ENCODE measurements at regions not wholly inside any gene's neighbourhood (a gene's known extent, or its start where the extent isn't known, plus 50 kb on each side); places are given as distances from the start of the nearest gene placed in this dataset.

DNA sequence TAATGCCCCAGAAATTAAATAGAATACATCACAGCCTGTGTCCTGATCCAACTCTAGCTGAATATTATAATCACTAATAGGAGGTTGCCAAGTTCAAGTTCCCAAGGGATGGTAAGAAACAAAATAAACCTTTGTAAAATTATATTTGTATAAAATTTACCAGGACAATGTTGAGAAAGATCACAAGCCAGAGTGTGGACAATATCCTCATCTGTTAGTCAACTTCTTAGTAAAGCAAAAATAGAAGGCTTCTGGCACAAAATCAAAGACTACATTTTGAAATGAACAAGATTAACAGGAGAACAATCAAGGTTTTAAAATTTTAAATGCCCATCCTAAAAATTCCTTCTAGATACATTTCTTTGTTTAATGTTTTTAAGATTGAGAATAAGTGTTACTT lies 290.4 kb upstream of the HSF2 start:
- intact Hi-C loops (cut with DNase I; ENCODE audit: low total_unique reads): no loop called here
- in situ Hi-C loops (cut with MboI; ENCODE audit: low pct_ligation_motif_present in 1 of 4, low pct_unique_long_range_greater_than_20kb in 1 of 4, low sequenced_read_pairs in 3 of 4): no loop called here
- Histone ChIP-seq H3K4me3 (no peak overlapping the region), H3K9me3 (no peaks in the 10 kb centered on the region), H3K36me3 (no peaks in the 10 kb centered on the region), H3K27ac (no peak overlapping the region), H3K27me3 (no peaks in the 10 kb centered on the region), H3K4me1 (no peaks in the 10 kb centered on the region)
- TF ChIP-seq, protein P1, sequence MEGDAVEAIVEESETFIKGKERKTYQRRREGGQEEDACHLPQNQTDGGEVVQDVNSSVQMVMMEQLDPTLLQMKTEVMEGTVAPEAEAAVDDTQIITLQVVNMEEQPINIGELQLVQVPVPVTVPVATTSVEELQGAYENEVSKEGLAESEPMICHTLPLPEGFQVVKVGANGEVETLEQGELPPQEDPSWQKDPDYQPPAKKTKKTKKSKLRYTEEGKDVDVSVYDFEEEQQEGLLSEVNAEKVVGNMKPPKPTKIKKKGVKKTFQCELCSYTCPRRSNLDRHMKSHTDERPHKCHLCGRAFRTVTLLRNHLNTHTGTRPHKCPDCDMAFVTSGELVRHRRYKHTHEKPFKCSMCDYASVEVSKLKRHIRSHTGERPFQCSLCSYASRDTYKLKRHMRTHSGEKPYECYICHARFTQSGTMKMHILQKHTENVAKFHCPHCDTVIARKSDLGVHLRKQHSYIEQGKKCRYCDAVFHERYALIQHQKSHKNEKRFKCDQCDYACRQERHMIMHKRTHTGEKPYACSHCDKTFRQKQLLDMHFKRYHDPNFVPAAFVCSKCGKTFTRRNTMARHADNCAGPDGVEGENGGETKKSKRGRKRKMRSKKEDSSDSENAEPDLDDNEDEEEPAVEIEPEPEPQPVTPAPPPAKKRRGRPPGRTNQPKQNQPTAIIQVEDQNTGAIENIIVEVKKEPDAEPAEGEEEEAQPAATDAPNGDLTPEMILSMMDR (IDR thresholded peaks at IDR 0.05): no peak
- TF ChIP-seq POLR2A (IDR thresholded peaks at IDR 0.05): no peak
- DNase-seq: no peak

DNA sequence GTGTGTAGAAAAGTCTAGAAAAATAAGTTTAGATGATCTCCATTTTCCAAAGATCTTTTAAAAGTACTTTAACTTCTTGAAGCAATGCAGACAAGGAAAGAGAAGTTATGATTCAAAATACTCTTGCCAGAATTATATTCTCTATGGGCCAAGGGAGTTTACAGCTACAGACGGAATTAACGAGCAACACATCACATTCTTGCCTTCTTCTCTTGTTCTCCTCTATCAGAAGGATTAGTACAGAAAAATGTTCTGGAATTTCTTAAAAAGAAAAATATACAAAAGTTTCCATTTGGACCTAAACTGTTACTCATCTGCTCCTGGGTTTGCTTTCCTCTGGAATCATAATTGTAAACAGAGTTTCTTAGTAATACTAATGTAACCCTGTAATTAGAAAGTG lies 284.7 kb upstream of the HSF2 start:
- no peak for DNase-seq
- intact Hi-C loops (cut with DNase I; ENCODE audit: low total_unique reads) (no loop called here), in situ Hi-C loops (cut with MboI; ENCODE audit: low pct_ligation_motif_present in 1 of 4, low pct_unique_long_range_greater_than_20kb in 1 of 4, low sequenced_read_pairs in 3 of 4) (no loop called here)
- 67 to 73% methylated on average over 2 of the region's 2 CpGs for WGBS, 2 donors (ENCODE audit: low coverage in 1 of 2)
- Histone ChIP-seq H3K4me3 (no peak overlapping the region), H3K4me1 (no peaks in the 10 kb centered on the region), H3K27ac (no peak overlapping the region), H3K36me3 (no peaks in the 10 kb centered on the region), H3K9me3 (no peaks in the 10 kb centered on the region), H3K27me3 (no peaks in the 10 kb centered on the region)
- no peak for TF ChIP-seq POLR2AphosphoS5 (IDR thresholded peaks at IDR 0.05)
- TF ChIP-seq EP300 (IDR thresholded peaks at IDR 0.05; ENCODE audit: low read depth): no peak
- TF ChIP-seq, protein P1 (IDR thresholded peaks at IDR 0.05): no peak

DNA sequence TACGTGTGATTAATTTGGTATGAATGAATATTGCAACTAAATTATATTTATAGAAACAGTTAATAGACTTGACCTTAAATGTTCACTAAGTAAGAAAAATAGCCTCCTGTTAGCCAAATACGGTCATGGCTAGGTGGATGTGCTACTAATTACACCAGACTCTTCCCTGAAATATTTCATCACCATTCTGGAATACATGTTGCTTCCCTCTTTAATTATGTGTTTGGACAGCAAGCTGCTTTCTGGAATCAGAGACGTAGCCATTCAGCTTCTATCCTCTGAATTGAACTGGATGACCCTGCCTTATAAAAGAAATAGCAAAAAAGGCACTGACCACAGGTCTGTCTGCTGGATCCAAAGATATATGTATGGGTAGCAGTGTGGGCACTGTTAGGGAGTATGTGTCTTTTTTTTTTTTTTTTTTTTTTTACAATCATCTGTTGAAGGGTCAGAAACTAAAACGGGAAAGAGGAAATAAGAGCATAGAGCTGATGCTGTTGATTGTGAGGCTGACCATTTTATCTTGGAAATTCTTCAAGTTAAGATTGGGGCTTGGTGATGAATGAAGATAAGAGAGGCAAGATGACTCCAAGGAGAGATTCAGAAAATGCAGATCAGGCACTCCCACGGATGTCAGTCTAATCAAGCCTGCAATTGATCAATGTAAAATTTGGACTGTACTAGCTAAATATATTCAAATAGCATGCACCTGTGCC lies 283.2 kb upstream of the HSF2 start:
- no peak for DNase-seq
- WGBS, 2 donors (ENCODE audit: low coverage in 1 of 2): 38 to 59% methylated on average over 5 of the region's 5 CpGs
- H3K27ac ChIP-seq: no peak overlapping the region

DNA sequence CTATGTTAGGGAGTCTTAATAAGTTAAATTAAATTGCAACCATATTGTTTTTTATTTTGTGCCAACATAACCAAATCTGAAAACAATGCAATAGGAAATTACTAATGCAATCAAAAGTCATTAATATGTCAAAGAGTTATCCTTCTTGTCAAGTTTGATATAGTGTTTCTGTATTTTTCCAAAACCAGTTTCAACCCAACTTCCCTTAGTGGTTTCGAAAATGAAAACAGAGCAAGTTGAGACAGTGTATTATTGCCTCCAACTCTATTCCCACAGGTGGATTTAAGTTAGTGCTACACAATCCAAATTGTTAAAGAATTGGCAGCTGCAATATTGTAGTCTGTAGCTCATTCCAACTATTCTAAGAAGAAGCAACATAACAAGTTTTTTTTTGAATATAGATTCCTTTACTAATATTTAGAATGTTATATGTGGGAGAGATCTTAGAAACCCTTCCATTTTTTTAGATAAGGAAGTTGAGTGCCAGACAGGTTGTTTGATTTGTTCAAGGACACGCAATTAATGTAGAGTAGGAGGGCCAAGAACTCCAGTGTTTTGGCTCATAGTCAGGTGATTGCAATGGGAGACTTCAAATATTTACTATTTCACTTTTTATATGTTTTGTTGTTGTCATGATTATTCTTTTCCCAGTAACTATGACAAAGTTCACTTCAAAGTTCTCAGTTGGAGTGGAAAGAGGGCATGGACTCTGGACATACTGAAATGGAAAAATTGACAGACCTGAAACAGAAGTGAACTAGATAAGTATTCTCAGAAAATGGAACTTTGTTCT lies 282.4 kb upstream of the HSF2 start:
- H3K27ac ChIP-seq: no peak overlapping the region
- H3K4me3 ChIP-seq: no peak overlapping the region
- DNase-seq: no peak
- no peak for TF ChIP-seq POLR2A (IDR thresholded peaks at IDR 0.05)
- no peak for TF ChIP-seq POLR2AphosphoS5 (IDR thresholded peaks at IDR 0.05)
- TF ChIP-seq EP300 (IDR thresholded peaks at IDR 0.05; ENCODE audit: low read depth): no peak
- TF ChIP-seq, protein P1 (IDR thresholded peaks at IDR 0.05): no peak
- in situ Hi-C loops (cut with MboI; ENCODE audit: low pct_ligation_motif_present in 1 of 4, low pct_unique_long_range_greater_than_20kb in 1 of 4, low sequenced_read_pairs in 3 of 4) (no loop called here), intact Hi-C loops (cut with DNase I; ENCODE audit: low total_unique reads) (no loop called here)
- 37 to 38% methylated on average over 2 of the region's 2 CpGs for WGBS, 2 donors (ENCODE audit: low coverage in 1 of 2)
- H3K27me3 ChIP-seq: no peaks in the 10 kb centered on the region
- no peaks in the 10 kb centered on the region for H3K4me1 ChIP-seq
- H3K9me3 ChIP-seq: no peaks in the 10 kb centered on the region
- no peaks in the 10 kb centered on the region for H3K36me3 ChIP-seq

More for the DNA sequence above, 283.2 kb upstream of the HSF2 start:
- no peaks in the 10 kb centered on the region for H3K9me3 ChIP-seq
- TF ChIP-seq EP300 (IDR thresholded peaks at IDR 0.05; ENCODE audit: low read depth) (no peak), POLR2AphosphoS5 (IDR thresholded peaks at IDR 0.05) (no peak), POLR2A (IDR thresholded peaks at IDR 0.05) (no peak)
- TF ChIP-seq, protein P1 (IDR thresholded peaks at IDR 0.05): no peak
- H3K27me3 ChIP-seq: no peaks in the 10 kb centered on the region
- H3K36me3 ChIP-seq: no peaks in the 10 kb centered on the region
- H3K4me1 ChIP-seq: no peaks in the 10 kb centered on the region
- intact Hi-C loops (cut with DNase I; ENCODE audit: low total_unique reads) (no loop called here), in situ Hi-C loops (cut with MboI; ENCODE audit: low pct_ligation_motif_present in 1 of 4, low pct_unique_long_range_greater_than_20kb in 1 of 4, low sequenced_read_pairs in 3 of 4) (no loop called here)
- H3K4me3 ChIP-seq: no peak overlapping the region

Data from transverse colon (tissue), 4 donors.